Karpas-422 (cell line): ENCODE measurements at regions not wholly inside any gene's neighbourhood (a gene's known extent, or its start where the extent isn't known, plus 50 kb on each side); places are given as distances from the start of the nearest gene placed in this dataset.

Source experiments
- DNase-seq: peaks from one replicate; pipeline ENCODE4 v3.0.0-alpha.2; 2015
- H2AFZ ChIP-seq: fragments of 200-600 bp; sonication (generic); 2 replicates; pipeline ENCODE4 v1.6.1; 2014; ENCODE audit warnings: antibody characterized with exemption, low read length, mixed read lengths
- H3K27ac ChIP-seq: fragments of 200-600 bp; sonication (generic); 2 replicates; pipeline ENCODE4 v1.5.1; 2014; ENCODE audit warnings: mild to moderate bottlenecking, low read length, moderate library complexity
- H3K27me3 ChIP-seq: fragments of 200-600 bp; sonication (generic); 2 replicates; pipeline ENCODE4 v1.6.1; 2014; ENCODE audit warnings: low read length, mixed read lengths
- H3K36me3 ChIP-seq: fragments of 200-600 bp; sonication (generic); 2 replicates; pipeline ENCODE4 v1.6.1; 2014; ENCODE audit warnings: low read length, mixed read lengths; ENCODE audit not compliant: insufficient read depth
- H3K4me1 ChIP-seq: fragments of 200-600 bp; sonication (generic); 2 replicates; pipeline ENCODE4 v1.6.1; 2014; ENCODE audit warnings: mild to moderate bottlenecking, low read length, mixed read lengths
- H3K4me2 ChIP-seq: fragments of 200-600 bp; sonication (generic); 2 replicates; pipeline ENCODE4 v1.6.1; 2014; ENCODE audit warnings: low read length, low read depth, mild to moderate bottlenecking; ENCODE audit not compliant: poor library complexity, severe bottlenecking
- H3K4me3 ChIP-seq: fragments of 200-600 bp; sonication (generic); 2 replicates; pipeline ENCODE4 v1.5.1; 2014; ENCODE audit warnings: mild to moderate bottlenecking, antibody characterized with exemption, low read length, mixed read lengths
- H3K79me2 ChIP-seq: fragments of 200-600 bp; sonication (generic); 2 replicates; pipeline ENCODE4 v1.6.1; 2014; ENCODE audit warnings: mild to moderate bottlenecking, low read length, mixed read lengths
- H3K9ac ChIP-seq: fragments of 200-600 bp; sonication (generic); 2 replicates; pipeline ENCODE4 v1.6.0; 2014; ENCODE audit warnings: low read length
- H3K9me2 ChIP-seq: fragments of 200-600 bp; sonication (generic), shearing (Covaris generic); replicated peaks from 2 replicates; pipeline ENCODE4 v1.6.0; 2014; ENCODE audit warnings: mild to moderate bottlenecking, low read length, moderate library complexity; ENCODE audit not compliant: insufficient read depth
- H3K9me3 ChIP-seq: fragments of 300-700, 200-600 bp; sonication (generic); 2 replicates; pipeline ENCODE4 v1.6.1; 2014; ENCODE audit warnings: low read length, mixed read lengths
- H4K20me1 ChIP-seq: fragments of 200-600 bp; sonication (generic); 2 replicates; pipeline ENCODE4 v1.6.1; 2014; ENCODE audit warnings: mild to moderate bottlenecking, antibody characterized with exemption, low read length, low read depth; ENCODE audit not compliant: insufficient read depth

DNA sequence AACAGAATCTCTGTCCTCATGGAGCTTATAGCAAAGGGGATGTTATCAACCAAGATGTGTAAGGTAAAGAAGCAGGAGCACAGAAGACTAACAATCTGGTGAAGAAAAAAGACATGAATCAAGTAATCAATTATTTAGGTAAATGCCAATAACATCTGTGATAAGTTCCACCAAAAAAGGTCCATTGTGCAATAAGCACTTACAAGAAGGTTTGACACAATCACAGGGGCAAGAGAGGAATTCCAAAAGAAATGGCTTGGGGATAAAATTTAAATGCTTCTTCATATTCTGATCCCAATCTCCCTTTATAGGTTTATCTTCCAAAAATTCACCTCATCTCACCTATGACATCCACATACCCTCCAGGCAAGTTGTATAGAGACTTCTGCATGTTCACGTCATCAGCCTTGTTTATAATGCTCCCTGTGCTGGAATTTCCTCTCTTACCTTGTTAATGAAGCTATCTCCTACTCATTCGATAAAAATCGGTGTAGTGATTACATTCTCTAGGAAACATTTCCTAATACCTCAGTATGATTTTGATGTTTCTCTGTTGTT is 53.6 kb upstream of the DPT start:
- Histone ChIP-seq H3K36me3 (no peaks in the 10 kb centered on the region), H4K20me1 (no peaks in the 10 kb centered on the region), H3K79me2 (no peaks in the 10 kb centered on the region), H2AFZ (no peak overlapping the region), H3K9ac (no peak overlapping the region), H3K9me3 (no peaks in the 10 kb centered on the region), H3K4me2 (no peak overlapping the region), H3K9me2 (no peaks in the 10 kb centered on the region), H3K27me3 (0 out of 2 replicates have a peak, but pooled peaks cover 2% of the 10 kb centered on the region), H3K4me1 (no peaks in the 10 kb centered on the region), H3K4me3 (no peak overlapping the region), H3K27ac (no peak overlapping the region)
- no peak for DNase-seq

DNA sequence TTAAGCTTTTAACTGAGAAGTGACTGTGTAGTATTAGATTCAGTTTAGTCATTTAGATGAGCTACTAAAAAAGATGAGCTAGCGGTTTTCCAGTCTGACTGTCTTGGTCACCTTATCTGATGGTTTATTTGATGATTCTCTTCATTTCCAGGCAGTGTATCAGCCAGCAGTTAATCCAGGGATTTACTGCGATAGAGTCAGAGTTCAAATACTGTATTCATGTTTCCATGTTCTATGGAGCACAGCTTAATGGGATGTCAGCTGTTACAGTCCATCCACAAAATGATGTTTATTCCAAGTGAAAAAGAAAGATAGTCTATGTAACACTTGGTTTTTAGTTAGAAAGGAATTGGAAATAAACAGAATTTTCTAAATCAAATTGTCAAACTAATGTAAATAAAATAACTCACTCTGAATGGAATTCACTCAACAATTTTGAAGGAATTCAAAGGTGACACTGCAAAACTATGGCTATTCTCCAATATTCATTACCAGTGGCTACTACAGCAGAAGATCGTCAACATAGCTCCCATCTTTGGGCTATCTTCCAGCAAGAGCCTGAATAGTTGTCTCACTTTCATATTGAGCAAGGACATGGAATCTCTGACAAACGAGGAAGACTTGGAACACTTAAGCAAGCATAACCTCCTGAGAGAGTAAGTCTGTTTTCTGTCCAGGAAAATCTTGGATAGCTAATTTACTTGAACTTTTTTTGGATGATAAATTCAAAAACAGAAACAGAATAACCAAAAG is 54.6 kb upstream of the DPT start:
- no peak overlapping the region for H3K4me2 ChIP-seq
- H4K20me1 ChIP-seq, result no peaks in the 10 kb centered on the region

DNA sequence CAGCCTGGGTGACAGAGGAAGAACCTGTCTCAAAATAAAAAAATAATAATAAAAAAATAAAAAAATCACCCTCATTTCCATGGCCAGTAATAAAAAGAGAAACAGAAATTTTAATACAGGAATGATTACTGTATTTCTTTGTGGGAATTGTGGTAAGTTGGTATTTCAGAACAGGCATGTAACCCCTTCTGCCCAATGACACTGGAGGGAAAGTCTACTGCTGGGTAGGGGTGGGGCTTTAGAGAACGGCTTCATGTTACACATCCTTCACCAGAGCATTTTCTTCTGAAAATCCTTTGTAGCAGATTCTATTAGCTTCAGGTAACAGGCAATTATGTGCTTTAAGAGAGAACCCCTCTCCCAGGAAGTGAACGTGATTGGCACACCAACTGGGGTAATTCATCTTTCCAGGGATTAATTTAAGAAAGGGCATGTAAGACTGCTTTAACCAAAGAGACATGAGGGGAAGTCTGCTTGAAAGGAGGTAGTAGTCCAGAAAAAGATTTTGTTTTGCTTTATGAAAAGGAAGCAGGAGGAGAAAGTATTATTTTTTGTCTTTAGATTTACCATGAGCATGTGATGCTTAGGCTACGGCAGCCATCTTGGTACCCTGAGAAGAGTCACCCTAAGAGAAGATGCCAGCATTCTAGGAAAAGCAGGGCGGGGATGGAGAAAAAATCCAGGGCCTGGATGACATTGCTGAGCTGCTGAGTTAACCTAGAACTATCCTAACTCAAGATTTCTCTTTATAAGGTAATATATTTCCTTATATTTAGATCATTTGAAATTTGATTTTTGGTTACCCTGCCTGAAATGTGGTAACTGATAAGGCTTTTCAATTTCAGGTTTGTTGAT is 57.7 kb upstream of the DPT start:
- Histone ChIP-seq H3K4me3 (no peak overlapping the region), H3K27ac (no peak overlapping the region), H3K9me2 (no peaks in the 10 kb centered on the region), H3K9me3 (no peaks in the 10 kb centered on the region), H3K27me3 (no peaks in the 10 kb centered on the region), H2AFZ (no peak overlapping the region), H3K4me2 (no peak overlapping the region), H3K79me2 (no peaks in the 10 kb centered on the region), H3K4me1 (no peaks in the 10 kb centered on the region), H4K20me1 (no peaks in the 10 kb centered on the region), H3K9ac (no peak overlapping the region), H3K36me3 (no peaks in the 10 kb centered on the region)
- no peak for DNase-seq

More for the DNA sequence above, 54.6 kb upstream of the DPT start:
- no peak for DNase-seq
- Histone ChIP-seq H3K27me3 (0 out of 2 replicates have a peak, but pooled peaks cover 2% of the 10 kb centered on the region), H2AFZ (no peak overlapping the region), H3K79me2 (no peaks in the 10 kb centered on the region), H3K36me3 (no peaks in the 10 kb centered on the region), H3K9me3 (no peaks in the 10 kb centered on the region), H3K9ac (no peak overlapping the region), H3K9me2 (no peaks in the 10 kb centered on the region), H3K4me1 (no peaks in the 10 kb centered on the region), H3K4me3 (no peak overlapping the region), H3K27ac (no peak overlapping the region)

DNA sequence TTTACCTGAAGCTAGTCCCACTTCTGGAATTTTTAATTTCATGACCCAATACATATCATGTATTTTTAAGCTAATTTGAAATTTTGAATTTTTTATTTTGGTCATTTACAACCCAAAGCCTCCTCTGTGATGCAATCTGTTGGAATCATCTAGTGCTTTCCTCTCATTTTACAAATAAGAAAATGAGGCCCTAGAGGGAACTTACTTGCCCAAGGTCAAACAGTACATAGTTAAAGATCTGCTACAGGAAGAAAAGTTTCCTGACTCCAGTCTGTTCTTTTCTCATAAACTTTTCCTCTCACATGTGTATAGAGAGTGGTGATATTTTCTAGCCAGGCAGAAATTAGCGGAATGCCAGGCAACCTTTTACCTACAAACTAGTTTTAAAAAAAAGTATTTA is 59.3 kb upstream of the DPT start:
- no peaks in the 10 kb centered on the region for H4K20me1 ChIP-seq
- H3K9me3 ChIP-seq, result no peaks in the 10 kb centered on the region
- H3K27me3 ChIP-seq, result no peaks in the 10 kb centered on the region
- no peaks in the 10 kb centered on the region for H3K79me2 ChIP-seq
- H3K9me2 ChIP-seq, result no peaks in the 10 kb centered on the region
- H3K9ac ChIP-seq, result no peak overlapping the region
- H3K4me3 ChIP-seq, result no peak overlapping the region
- no peak for DNase-seq
- H2AFZ ChIP-seq, result no peak overlapping the region
- no peaks in the 10 kb centered on the region for H3K36me3 ChIP-seq
- H3K4me1 ChIP-seq, result no peaks in the 10 kb centered on the region
- H3K4me2 ChIP-seq, result no peak overlapping the region
- no peak overlapping the region for H3K27ac ChIP-seq

DNA sequence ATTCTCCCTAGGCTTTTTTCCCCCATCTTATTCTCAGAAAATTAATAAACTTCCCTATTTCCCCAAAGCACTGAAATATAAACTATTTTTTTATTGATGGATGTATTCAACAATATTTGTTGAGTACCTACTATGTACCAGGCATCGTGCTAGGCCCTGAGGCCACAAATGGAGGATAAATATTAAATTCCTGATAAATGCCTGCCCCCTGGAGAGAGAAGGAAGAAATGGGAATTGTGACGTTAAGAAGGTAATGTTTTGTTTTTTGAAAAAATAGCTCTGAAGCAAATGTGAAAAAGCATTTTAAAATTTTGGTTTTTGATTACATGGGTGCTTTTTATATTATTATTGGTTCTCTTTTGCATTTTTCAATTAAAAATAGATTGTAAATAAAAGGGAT is 60.5 kb upstream of the DPT start:
- Histone ChIP-seq H3K4me2 (no peak overlapping the region), H3K4me1 (no peaks in the 10 kb centered on the region), H3K9ac (no peak overlapping the region), H3K9me3 (no peaks in the 10 kb centered on the region), H3K79me2 (no peaks in the 10 kb centered on the region), H3K27me3 (no peaks in the 10 kb centered on the region), H4K20me1 (no peaks in the 10 kb centered on the region), H2AFZ (no peak overlapping the region), H3K36me3 (no peaks in the 10 kb centered on the region), H3K27ac (no peak overlapping the region), H3K9me2 (no peaks in the 10 kb centered on the region), H3K4me3 (no peak overlapping the region)
- DNase-seq, result no peak

DNA sequence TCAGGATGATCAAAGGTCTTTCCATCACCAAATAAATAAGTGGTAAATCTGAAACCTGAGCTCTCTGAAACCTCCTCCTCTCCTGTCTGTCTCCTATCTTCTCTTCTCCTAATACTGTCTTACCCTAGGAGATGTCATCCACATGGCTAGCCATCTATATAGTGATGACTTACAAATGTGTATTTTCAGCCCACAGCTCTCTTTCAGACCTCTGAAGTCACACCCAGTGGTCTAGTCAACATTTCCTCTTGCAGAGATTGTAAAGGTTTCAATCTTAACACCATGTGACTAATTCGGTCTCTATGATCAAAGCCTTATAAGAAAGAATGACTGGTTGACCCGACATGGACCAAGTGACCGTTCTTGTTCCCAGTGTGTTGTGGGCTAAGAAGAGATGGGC is 63.1 kb upstream of the DPT start:
- Histone ChIP-seq H3K27ac (no peak overlapping the region), H3K4me2 (no peak overlapping the region), H3K4me1 (no peaks in the 10 kb centered on the region), H3K79me2 (no peaks in the 10 kb centered on the region), H2AFZ (no peak overlapping the region), H3K36me3 (no peaks in the 10 kb centered on the region), H3K9ac (no peak overlapping the region), H4K20me1 (no peaks in the 10 kb centered on the region), H3K27me3 (no peaks in the 10 kb centered on the region), H3K9me2 (no peaks in the 10 kb centered on the region), H3K9me3 (no peaks in the 10 kb centered on the region), H3K4me3 (no peak overlapping the region)
- no peak for DNase-seq

DNA sequence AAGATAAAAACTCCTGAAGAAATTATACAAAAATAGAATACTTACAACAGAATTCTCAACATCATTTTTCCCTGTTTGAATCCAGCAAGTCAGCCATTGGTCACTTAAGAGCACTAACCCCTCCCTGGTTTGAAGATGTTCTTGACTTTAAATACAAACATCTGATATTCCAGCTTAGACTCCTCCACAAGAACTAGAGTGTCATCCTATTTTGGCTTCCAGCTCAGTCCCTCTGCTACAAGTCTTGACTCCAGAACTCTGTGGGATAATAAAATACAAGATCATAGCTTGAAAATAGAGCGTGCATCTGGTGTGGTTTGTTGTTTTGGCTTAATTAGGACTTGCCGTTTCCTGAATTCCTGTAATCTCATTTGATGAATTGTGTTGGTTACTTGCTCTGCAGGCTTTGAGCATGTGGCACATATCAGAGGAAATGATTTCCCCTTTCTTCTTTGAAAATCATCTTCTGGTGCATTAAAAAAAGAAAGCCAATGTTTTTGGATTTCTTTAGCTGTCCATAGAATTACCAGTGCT is 63.7 kb upstream of the DPT start:
- H3K79me2 ChIP-seq, result no peaks in the 10 kb centered on the region
- no peaks in the 10 kb centered on the region for H3K9me2 ChIP-seq
- no peaks in the 10 kb centered on the region for H4K20me1 ChIP-seq
- no peak overlapping the region for H3K9ac ChIP-seq
- H3K4me2 ChIP-seq, result no peak overlapping the region
- H3K9me3 ChIP-seq, result no peaks in the 10 kb centered on the region
- no peak for DNase-seq
- no peaks in the 10 kb centered on the region for H3K36me3 ChIP-seq
- H3K27ac ChIP-seq, result no peak overlapping the region
- no peak overlapping the region for H3K4me3 ChIP-seq
- H3K27me3 ChIP-seq, result no peaks in the 10 kb centered on the region
- no peak overlapping the region for H2AFZ ChIP-seq
- no peaks in the 10 kb centered on the region for H3K4me1 ChIP-seq

DNA sequence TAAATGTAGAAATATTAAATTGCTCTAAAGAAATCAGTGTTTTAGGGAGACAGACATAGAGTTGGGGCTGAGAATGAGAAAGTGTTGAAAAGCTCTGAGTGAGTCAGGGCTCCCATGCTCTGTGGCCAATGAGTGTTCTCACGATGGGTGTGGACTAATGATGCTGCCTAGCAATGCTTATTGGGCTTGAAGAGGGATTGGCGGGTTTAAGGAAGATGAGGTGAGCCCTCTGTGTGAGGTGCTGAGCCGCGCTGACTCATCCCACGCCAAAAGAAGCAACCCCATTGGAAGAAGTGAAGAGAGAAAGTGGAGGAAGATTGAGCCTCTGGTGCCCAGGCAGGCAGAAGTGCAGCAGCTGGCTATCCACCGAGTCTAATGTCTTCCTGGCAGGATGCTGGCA is 65.1 kb upstream of the DPT start:
- Histone ChIP-seq H4K20me1 (no peaks in the 10 kb centered on the region), H3K4me1 (no peaks in the 10 kb centered on the region), H3K4me2 (no peak overlapping the region), H3K27me3 (no peaks in the 10 kb centered on the region), H3K79me2 (no peaks in the 10 kb centered on the region), H3K4me3 (no peak overlapping the region), H3K9me2 (no peaks in the 10 kb centered on the region), H3K27ac (no peak overlapping the region), H2AFZ (no peak overlapping the region), H3K9ac (no peak overlapping the region), H3K9me3 (no peaks in the 10 kb centered on the region), H3K36me3 (no peaks in the 10 kb centered on the region)
- no peak for DNase-seq
